GM12872 (cell line): ENCODE measurements at regions not wholly inside any gene's neighbourhood (a gene's known extent, or its start where the extent isn't known, plus 50 kb on each side); places are given as distances from the start of the nearest gene placed in this dataset.

Experiments
- CTCF ChIP-seq: IDR thresholded peaks from 3 replicates; pipeline ENCODE4 v1.5.1; 2011; ENCODE audit warnings: low read depth, mild to moderate bottlenecking, low read length, moderate library complexity; ENCODE audit not compliant: insufficient read depth

- no peak for TF ChIP-seq CTCF
These were observed 67.8 kb upstream of the PRSS1 start for GRCh38 chr7:142681314-142682092.

DNA sequence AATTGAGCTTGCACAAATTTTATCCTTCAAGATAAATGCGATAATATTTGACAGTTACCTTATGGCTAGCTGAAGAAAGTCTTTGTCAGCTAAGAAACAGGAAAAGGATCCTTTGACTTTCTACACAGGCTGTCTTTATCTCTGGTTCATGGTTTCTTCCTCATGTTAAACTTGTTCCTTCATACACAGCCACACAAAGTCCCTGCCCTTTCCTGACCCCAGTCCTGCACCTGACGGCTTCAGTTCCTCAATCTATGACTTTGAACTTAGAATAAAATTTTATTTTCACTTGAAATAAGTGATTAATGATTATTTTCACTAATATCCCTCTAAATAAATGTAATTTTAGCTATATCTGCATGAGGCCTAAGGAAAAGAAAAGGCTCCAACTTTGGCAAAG, 77.8 kb upstream of the PRSS1 start:
- no peak for TF ChIP-seq CTCF

- TF ChIP-seq CTCF: no peak
These were observed 78.8 kb upstream of the PRSS1 start for GRCh38 chr7:142670511-142670910.

DNA sequence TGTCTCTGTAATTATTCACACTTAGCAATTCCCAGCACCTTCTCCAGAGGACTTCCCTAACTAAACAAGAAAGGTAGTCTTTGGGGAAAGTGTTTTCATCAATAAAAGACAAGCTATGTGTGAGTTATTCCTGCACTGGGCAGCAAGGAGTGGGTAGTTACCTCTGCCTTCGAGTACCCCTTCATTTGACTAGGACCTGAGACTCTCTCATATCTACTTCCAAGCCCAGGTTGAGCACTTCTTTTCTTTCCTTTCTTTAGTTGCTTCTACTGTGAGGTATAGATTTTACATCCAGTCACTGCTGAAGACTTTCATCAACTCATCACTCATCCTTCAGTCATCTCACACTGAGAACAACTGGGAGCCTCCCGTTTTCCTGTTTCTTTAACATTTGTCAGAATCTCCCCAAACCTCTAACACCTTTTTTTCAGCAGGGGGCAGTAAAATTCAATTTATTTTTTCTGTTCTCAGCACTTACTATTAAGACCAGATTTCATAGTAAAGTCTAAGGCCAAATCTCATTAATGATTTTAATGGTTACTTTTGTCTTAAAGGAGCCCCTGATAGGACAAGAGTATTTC, 80.1 kb upstream of the PRSS1 start:
- peak; percentile 34; the same call in 2 of the 3 replicates for TF ChIP-seq CTCF

DNA sequence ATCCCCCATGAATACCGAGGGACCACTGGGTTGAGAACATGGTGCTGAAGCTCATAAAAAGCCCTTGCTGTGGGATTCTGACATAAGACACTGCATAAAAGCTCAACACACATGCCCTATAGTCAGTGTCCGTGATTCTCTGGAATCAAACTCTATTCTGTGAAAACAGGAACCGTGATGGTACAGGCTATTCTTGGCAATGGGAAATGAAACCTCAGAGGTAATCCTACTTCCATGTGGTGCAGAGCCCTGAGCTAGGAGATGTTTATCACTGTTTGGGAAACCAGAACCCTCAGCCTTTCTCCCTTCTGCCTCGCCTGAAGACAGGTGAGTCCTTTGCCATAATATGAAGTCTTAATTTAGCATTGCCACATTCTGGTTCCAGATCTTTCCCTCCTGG, 80.8 kb upstream of the PRSS1 start:
- TF ChIP-seq CTCF: no peak

- TF ChIP-seq CTCF: no peak
These were observed 91.9 kb upstream of the PRSS1 start for GRCh38 chr7:142657376-142657775.

DNA sequence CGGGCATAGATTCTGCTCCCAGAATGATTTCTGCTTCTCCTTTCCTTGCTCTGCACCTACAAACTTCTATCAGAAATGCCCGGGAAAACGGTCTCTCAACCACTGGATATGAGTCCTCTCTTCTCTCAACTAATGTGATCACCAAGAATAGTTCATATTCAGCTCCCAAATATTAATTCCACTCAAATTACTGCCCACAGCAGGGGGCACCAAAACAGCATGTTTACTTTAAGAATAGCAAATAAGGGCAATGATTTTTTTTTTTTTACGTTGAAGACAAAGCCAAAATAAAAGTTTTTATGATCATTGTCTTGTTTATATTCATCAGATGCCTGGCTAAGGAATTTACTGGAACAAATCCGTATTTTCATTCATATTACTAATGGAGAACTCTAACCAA, 94.9 kb upstream of the PRSS1 start:
- no peak for TF ChIP-seq CTCF
